Duodenal mucosa (tissue), 2 donors: ENCODE measurements at regions not wholly inside any gene's neighbourhood (a gene's known extent, or its start where the extent isn't known, plus 50 kb on each side); places are given as distances from the start of the nearest gene placed in this dataset.

ENCODE experiments used
- H3K27ac ChIP-seq: one replicate; pipeline ENCODE4 v1.7.0; 2013; ENCODE audit warnings: low read depth, low read length
- H3K27me3 ChIP-seq, 2 donors: one replicate each; pipeline ENCODE4 v1.7.0; 2013; ENCODE audit warnings: low read length in 2 of 2, control low read depth in 1 of 2; ENCODE audit not compliant: insufficient read depth in 2 of 2, control insufficient read depth in 1 of 2
- H3K36me3 ChIP-seq, 2 donors: one replicate each; pipeline ENCODE4 v1.7.0; 2013; ENCODE audit warnings: low read length in 2 of 2, control low read depth in 1 of 2; ENCODE audit not compliant: insufficient read depth in 2 of 2, control insufficient read depth in 1 of 2
- H3K4me1 ChIP-seq, 2 donors: one replicate each; pipeline ENCODE4 v1.7.0; 2013; ENCODE audit warnings: low read length in 2 of 2, control low read depth in 1 of 2; ENCODE audit not compliant: insufficient read depth in 2 of 2, control insufficient read depth in 1 of 2
- H3K4me3 ChIP-seq, 2 donors: one replicate each; pipeline ENCODE4 v1.7.0; 2013; ENCODE audit warnings: low read length in 2 of 2, low read depth in 1 of 2
- H3K9ac ChIP-seq, 2 donors: one replicate each; pipeline ENCODE4 v1.7.0; 2013; ENCODE audit warnings: low read length in 2 of 2, low read depth in 1 of 2
- H3K9me3 ChIP-seq, 2 donors: one replicate each; pipeline ENCODE4 v1.7.0; 2013; ENCODE audit warnings: low read length in 2 of 2, control low read depth in 1 of 2; ENCODE audit not compliant: control insufficient read depth in 1 of 2

GRCh38 chr9:120299785-120300184, 280.2 kb downstream of the CDK5RAP2 start:
- H3K27ac ChIP-seq: no peak overlapping the region
- H3K4me3 ChIP-seq: no peak overlapping the region
- no peaks in the 10 kb centered on the region for H3K27me3 ChIP-seq
- no peaks in the 10 kb centered on the region for H3K9me3 ChIP-seq
- no peaks in the 10 kb centered on the region for H3K36me3 ChIP-seq
- H3K4me1 ChIP-seq: no peaks in the 10 kb centered on the region
- no peak overlapping the region for H3K9ac ChIP-seq

GRCh38 chr9:120294003-120294402, 286.0 kb downstream of the CDK5RAP2 start:
- H3K36me3 ChIP-seq: no peaks in the 10 kb centered on the region
- no peak overlapping the region for H3K27ac ChIP-seq
- H3K4me1 ChIP-seq: no peaks in the 10 kb centered on the region
- no peak overlapping the region for H3K9ac ChIP-seq
- H3K27me3 ChIP-seq: no peaks in the 10 kb centered on the region
- no peaks in the 10 kb centered on the region for H3K9me3 ChIP-seq
- no peak overlapping the region for H3K4me3 ChIP-seq

GRCh38 chr9:120292606-120293005, 287.4 kb downstream of the CDK5RAP2 start:
- Histone ChIP-seq H3K9me3 (no peaks in the 10 kb centered on the region), H3K4me3 (no peak overlapping the region), H3K36me3 (no peaks in the 10 kb centered on the region), H3K27ac (no peak overlapping the region), H3K9ac (no peak overlapping the region), H3K4me1 (no peaks in the 10 kb centered on the region), H3K27me3 (no peaks in the 10 kb centered on the region)

- H3K9ac ChIP-seq: no peak overlapping the region
- no peaks in the 10 kb centered on the region for H3K36me3 ChIP-seq
- H3K27me3 ChIP-seq: no peaks in the 10 kb centered on the region
- H3K4me3 ChIP-seq: no peak overlapping the region
- H3K9me3 ChIP-seq: no peaks in the 10 kb centered on the region
- H3K27ac ChIP-seq: no peak overlapping the region
- H3K4me1 ChIP-seq: no peaks in the 10 kb centered on the region
These were observed 288.9 kb downstream of the CDK5RAP2 start for GRCh38 chr9:120291050-120291449.

- Histone ChIP-seq H3K9ac (no peak overlapping the region), H3K36me3 (no peaks in the 10 kb centered on the region), H3K27ac (no peak overlapping the region), H3K4me3 (no peak overlapping the region), H3K9me3 (no peaks in the 10 kb centered on the region), H3K4me1 (no peaks in the 10 kb centered on the region), H3K27me3 (no peaks in the 10 kb centered on the region)
These were observed 289.7 kb downstream of the CDK5RAP2 start for GRCh38 chr9:120289990-120290975.

- no peak overlapping the region for H3K9ac ChIP-seq
- no peaks in the 10 kb centered on the region for H3K27me3 ChIP-seq
- no peak overlapping the region for H3K27ac ChIP-seq
- no peaks in the 10 kb centered on the region for H3K9me3 ChIP-seq
- no peaks in the 10 kb centered on the region for H3K36me3 ChIP-seq
- H3K4me3 ChIP-seq: no peak overlapping the region
- H3K4me1 ChIP-seq: no peaks in the 10 kb centered on the region
These were observed 290.9 kb downstream of the CDK5RAP2 start for GRCh38 chr9:120289098-120289497.

- Histone ChIP-seq H3K9me3 (no peaks in the 10 kb centered on the region), H3K27me3 (no peaks in the 10 kb centered on the region), H3K4me3 (no peak overlapping the region), H3K9ac (no peak overlapping the region), H3K4me1 (no peaks in the 10 kb centered on the region), H3K36me3 (no peaks in the 10 kb centered on the region), H3K27ac (no peak overlapping the region)
These were observed 293.4 kb downstream of the CDK5RAP2 start for GRCh38 chr9:120286530-120286929.

- Histone ChIP-seq H3K27ac (no peak overlapping the region), H3K4me1 (no peaks in the 10 kb centered on the region), H3K27me3 (no peaks in the 10 kb centered on the region), H3K4me3 (no peak overlapping the region), H3K36me3 (no peaks in the 10 kb centered on the region), H3K9ac (no peak overlapping the region), H3K9me3 (no peaks in the 10 kb centered on the region)
These were observed 295.1 kb downstream of the CDK5RAP2 start for GRCh38 chr9:120284821-120285220.

- no peak overlapping the region for H3K9ac ChIP-seq
- H3K9me3 ChIP-seq: no peaks in the 10 kb centered on the region
- H3K27me3 ChIP-seq: no peaks in the 10 kb centered on the region
- no peaks in the 10 kb centered on the region for H3K36me3 ChIP-seq
- no peak overlapping the region for H3K27ac ChIP-seq
- no peaks in the 10 kb centered on the region for H3K4me1 ChIP-seq
- no peak overlapping the region for H3K4me3 ChIP-seq
These were observed 298.3 kb downstream of the CDK5RAP2 start for GRCh38 chr9:120281665-120282064.

GRCh38 chr9:120267929-120268328, 312.0 kb downstream of the CDK5RAP2 start:
- Histone ChIP-seq H3K27me3 (no peaks in the 10 kb centered on the region), H3K9ac (no peak overlapping the region)

More at GRCh38 chr9:120267929-120268328, 312.0 kb downstream of the CDK5RAP2 start:
- H3K4me3 ChIP-seq: no peak overlapping the region
- H3K4me1 ChIP-seq: no peaks in the 10 kb centered on the region
- H3K9me3 ChIP-seq: no peaks in the 10 kb centered on the region
- H3K27ac ChIP-seq: no peak overlapping the region
- H3K36me3 ChIP-seq: no peaks in the 10 kb centered on the region
